HepG2 (cell line): ENCODE measurements at regions not wholly inside any gene's neighbourhood (a gene's known extent, or its start where the extent isn't known, plus 50 kb on each side); places are given as distances from the start of the nearest gene placed in this dataset.
A peak's percentile ranks its signal among the peaks of the same experiment; 100 is the strongest.

Source experiments
- ATAC-seq: fragments of 200-7000 bp; cut with Tn5 transposase; 3 replicates; pipeline ENCODE4 v1.9.1; 2020; ENCODE audit warnings: mild to moderate bottlenecking, moderate library complexity
- BruUV-seq: library from RNA; stranded (reverse); fragments of 400-500 nt; replicated peaks from 2 replicates; lab custom pipeline; 2021; lab: Mats Ljungman, UMichigan
- CTCF ChIA-PET: fragments of 300-600 bp; formaldehyde crosslinking; extraction: SDS; loops from one replicate; lab custom pipeline; 2021; ENCODE audit warnings: low total read pairs, inconsistent platforms, low intra/inter-chr PET ratio; lab: Yijun Ruan, JAX
- POLR2A ChIA-PET: fragments of 350-600 bp; sonication (Branson Sonifier 250); formaldehyde crosslinking; loops from one replicate; lab custom pipeline; 2020; ENCODE audit warnings: antibody characterized with exemption, inconsistent platforms; lab: Yijun Ruan, JAX
- DNase-seq: peaks from one replicate; pipeline ENCODE4 v3.0.0-alpha.2; 2015; ENCODE audit warnings: low spot score
- FAIRE-seq: peaks from 3 replicates; lab custom pipeline; 2011; peaks lifted over from hg19 to GRCh38; lab: Jason Lieb, UNC
- H2AFZ ChIP-seq: one replicate; pipeline ENCODE4 v1.6.1; 2011; ENCODE audit warnings: low read length, inconsistent platforms
- H3K27ac ChIP-seq: fragments of 300-600 bp; 3 replicates; pipeline ENCODE4 v1.8.0; 2011; ENCODE audit warnings: mixed run types, mild to moderate bottlenecking, mixed read lengths, low read length, inconsistent platforms; ENCODE audit not compliant: insufficient read depth; ENCODE audit errors: extremely low read length
- H3K27me3 ChIP-seq, 2 experiments: fragments of 200-600 bp in 1 of 2; 2 replicates in 1 of 2; 3 replicates in 1 of 2; pipeline versions ENCODE4 v1.6.0 to v1.8.0; 2011; ENCODE audit warnings: low read length in 2 of 2, mild to moderate bottlenecking in 2 of 2, moderate library complexity in 2 of 2, inconsistent platforms in 1 of 2; ENCODE audit not compliant: insufficient read depth in 2 of 2, control insufficient read depth in 1 of 2
- H3K36me3 ChIP-seq, 2 experiments: fragments of 200-600 bp in 1 of 2; replicated peaks in 1 of 2; 2 replicates in 1 of 2; 3 replicates in 1 of 2; pipeline versions ENCODE4 v1.5.1 to v1.8.0; 2011; ENCODE audit warnings: low read length in 2 of 2, inconsistent platforms in 1 of 2; ENCODE audit not compliant: insufficient read depth in 2 of 2, control insufficient read depth in 1 of 2
- H3K4me1 ChIP-seq: 2 replicates; pipeline ENCODE4 v1.5.1; 2012; ENCODE audit warnings: low read length, inconsistent platforms; ENCODE audit not compliant: insufficient read depth
- H3K4me2 ChIP-seq: 2 replicates; pipeline ENCODE4 v1.6.0; 2011; ENCODE audit warnings: low read depth, low read length, inconsistent platforms
- H3K4me3 ChIP-seq, 3 experiments: fragments of 200-600 bp in 1 of 3; sonication (generic), shearing (Covaris generic) in 1 of 3; replicated peaks in 1 of 3; 2 replicates each; pipeline ENCODE4 v1.5.1; 2011 to 2016; ENCODE audit warnings: low read length in 3 of 3, inconsistent platforms in 2 of 3, low read depth in 2 of 3, mild to moderate bottlenecking in 2 of 3, control low read depth in 1 of 3, mixed read lengths in 1 of 3; ENCODE audit not compliant: insufficient read depth in 1 of 3
- H3K79me2 ChIP-seq: one replicate; pipeline ENCODE4 v1.6.1; 2011; ENCODE audit warnings: low read length, inconsistent platforms; ENCODE audit not compliant: insufficient read depth
- H3K9ac ChIP-seq: 2 replicates; pipeline ENCODE4 v1.6.0; 2011; ENCODE audit warnings: mild to moderate bottlenecking, low read depth, low read length, inconsistent platforms; ENCODE audit not compliant: insufficient read depth
- H3K9me3 ChIP-seq: 2 replicates; pipeline ENCODE4 v1.5.1; 2012; ENCODE audit warnings: mild to moderate bottlenecking, low read length
- H4K20me1 ChIP-seq: 2 replicates; pipeline ENCODE4 v1.6.0; 2011; ENCODE audit warnings: inconsistent platforms, mild to moderate bottlenecking, low read length, moderate library complexity; ENCODE audit not compliant: insufficient read depth
- GPBP1L1 ChIP-seq: sonication (generic); formaldehyde crosslinking; IDR thresholded peaks from 2 replicates; pipeline ENCODE4 v1.5.0; 2020; ENCODE audit warnings: mild to moderate bottlenecking, missing genetic modification reagents
- MNT ChIP-seq: fragments of 450-650 bp; IDR thresholded peaks from 2 replicates; pipeline ENCODE4 v1.6.1; 2016
- ZNF34 ChIP-seq: sonication (generic); formaldehyde crosslinking; IDR thresholded peaks from 2 replicates; pipeline ENCODE4 v1.4.0; 2020; ENCODE audit warnings: mild to moderate bottlenecking, missing genetic modification reagents, borderline replicate concordance
- ZNF543 ChIP-seq: sonication (generic); formaldehyde crosslinking; IDR thresholded peaks from 2 replicates; pipeline ENCODE4 v1.4.0; 2020; ENCODE audit warnings: mild to moderate bottlenecking, missing genetic modification reagents
- WGBS: methylation state at CpG from one replicate; pipeline ENCODE4 v1.1.6; 2017; ENCODE audit warnings: low lambda C conversion rate; 5-methylcytosine and 5-hydroxymethylcytosine counted together
- in situ Hi-C: cut with HindIII; loops from 2 replicates; pipeline ENCODE4 v1.10.0; 2017; ENCODE audit warnings: low pct_unique_long_range_greater_than_20kb; ENCODE audit not compliant: extremely low pct_ligation_motif_present
- intact Hi-C: fragments of 100-400 bp; cut with micrococcal nuclease; formaldehyde crosslinking; loops from one replicate; pipeline ENCODE4 v1.10.0; 2022; ENCODE audit not compliant: unreplicated experiment

GRCh38 chr2:122164964-122165363 is 409.5 kb downstream of the TSN start:
- in situ Hi-C loops: no loop called here

More at GRCh38 chr2:122164964-122165363, 409.5 kb downstream of the TSN start:
- FAIRE-seq: no peak
- no TSS peak for BruUV-seq
- H3K36me3 ChIP-seq: no peaks in the 10 kb centered on the region
- no peak for DNase-seq
- H3K27ac ChIP-seq: no peak overlapping the region
- H3K4me2 ChIP-seq: no peak overlapping the region
- no peaks in the 10 kb centered on the region for H3K79me2 ChIP-seq
- CTCF ChIA-PET: no interaction called here
- no peak for ATAC-seq
- TF ChIP-seq MNT (peak; percentile 57; the same call in 1 of the 2 replicates), GPBP1L1 (CRISPR knock-in tag) (no peak), ZNF34 (CRISPR knock-in tag) (no peak), ZNF543 (CRISPR knock-in tag) (no peak)
- H3K9ac ChIP-seq: no peak overlapping the region
- 9% methylated on average over 8 of the region's 8 CpGs for whole genome bisulfite sequencing
- POLR2A ChIA-PET: no interaction called here
- H3K9me3 ChIP-seq: no peaks in the 10 kb centered on the region
- no peak overlapping the region for H3K4me3 ChIP-seq
- intact Hi-C loops: no loop called here
- peaks cover 0 to 12% of the 10 kb centered on the region in 2 experiments; a peak in 1 of 5 replicates for H3K27me3 ChIP-seq
- H3K4me1 ChIP-seq: no peaks in the 10 kb centered on the region
- H2AFZ ChIP-seq: no peak overlapping the region
- H4K20me1 ChIP-seq: no peaks in the 10 kb centered on the region
